ENCODE measurements at regions not wholly inside any gene's neighbourhood (a gene's known extent, or its start where the extent isn't known, plus 50 kb on each side); places are given as distances from the start of the nearest gene placed in this dataset.
"Not testable (repeated sequence)": the region's sequence is repeated elsewhere in the genome, so short reads cannot be mapped to it uniquely, and the experiment has no call there.

DNA sequence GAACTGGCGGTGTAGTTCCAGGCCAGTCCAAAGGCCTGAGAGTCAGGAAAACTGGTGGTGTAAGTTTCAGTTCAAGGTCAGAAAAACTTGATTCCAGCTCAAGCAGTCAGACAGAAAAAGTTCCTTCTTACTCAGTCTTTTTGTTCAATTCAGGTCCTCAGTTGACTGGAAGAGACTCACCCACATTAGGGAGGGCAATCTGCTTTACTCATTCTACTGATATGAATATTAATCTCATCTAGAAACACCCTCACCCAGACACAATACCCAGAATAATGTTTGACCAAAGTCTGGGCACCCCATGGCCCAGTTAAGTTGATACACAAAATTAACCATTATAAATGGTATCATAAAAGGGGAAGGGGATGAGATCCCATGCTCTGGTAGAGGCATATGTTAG, 50.1 kb upstream of the LTA4H start:
- no peak for TF ChIP-seq CTCF (conservative IDR thresholded peaks at IDR 0.05)
- Mint-ChIP-seq H3K27ac (ENCODE audit: unreplicated experiment) (no peak overlapping the region), H3K36me3 (ENCODE audit: low read depth) (peaks cover 14% of the 10 kb centered on the region), H3K9me3 (peaks cover 17% of the 10 kb centered on the region), H3K4me3 (no peak overlapping the region), H3K27me3 (ENCODE audit: low read depth) (no peaks in the 10 kb centered on the region), H3K4me1 (peaks cover 4% of the 10 kb centered on the region)
- no peak for DNase-seq (ENCODE audit: low read depth, low spot score)

DNA sequence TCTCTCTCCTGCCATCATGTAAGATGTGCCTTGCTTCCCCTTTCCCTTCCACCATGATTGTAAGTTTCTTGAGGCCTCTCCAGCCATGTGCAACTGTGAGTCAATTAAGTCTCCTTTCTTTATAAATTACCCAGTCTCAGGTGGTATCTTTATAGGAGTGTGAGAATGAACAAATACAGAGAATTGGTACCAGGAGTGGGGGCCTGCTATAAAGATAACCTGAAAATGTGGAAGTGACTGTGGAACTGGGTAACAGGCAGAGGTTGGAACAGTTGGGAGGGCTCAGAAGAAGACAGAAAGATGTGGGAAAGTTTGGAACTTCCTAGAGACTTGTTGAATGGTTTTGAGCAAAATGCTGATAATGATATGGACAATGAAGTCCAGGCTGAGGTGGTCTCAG, 50.8 kb upstream of the LTA4H start:
- not testable (repeated sequence) for DNase-seq (ENCODE audit: low read depth, low spot score); H3K4me1 Mint-ChIP-seq; H3K27ac Mint-ChIP-seq (ENCODE audit: unreplicated experiment); H3K4me3 Mint-ChIP-seq; H3K27me3 Mint-ChIP-seq (ENCODE audit: low read depth)
- Mint-ChIP-seq H3K36me3 (ENCODE audit: low read depth) (peaks cover 14% of the 10 kb centered on the region), H3K9me3 (peaks cover 17% of the 10 kb centered on the region)

GRCh38 chr12:96091833-96092232, 56.4 kb upstream of the LTA4H start:
- Mint-ChIP-seq H3K27me3 (ENCODE audit: low read depth) (no peaks in the 10 kb centered on the region), H3K27ac (ENCODE audit: unreplicated experiment) (no peak overlapping the region), H3K9me3 (peaks cover 16% of the 10 kb centered on the region), H3K4me1 (no peaks in the 10 kb centered on the region), H3K4me3 (no peak overlapping the region), H3K36me3 (ENCODE audit: low read depth) (peaks cover 16% of the 10 kb centered on the region)
- no peak for TF ChIP-seq CTCF (conservative IDR thresholded peaks at IDR 0.05)
- DNase-seq (ENCODE audit: low read depth, low spot score), result no peak

GRCh38 chr12:96093543-96094196, 58.3 kb upstream of the LTA4H start:
- Mint-ChIP-seq H3K9me3 (peaks cover 10% of the 10 kb centered on the region), H3K27me3 (ENCODE audit: low read depth) (no peaks in the 10 kb centered on the region), H3K27ac (ENCODE audit: unreplicated experiment) (no peak overlapping the region), H3K36me3 (ENCODE audit: low read depth) (peaks cover 10% of the 10 kb centered on the region), H3K4me1 (no peaks in the 10 kb centered on the region), H3K4me3 (no peak overlapping the region)
- no peak for TF ChIP-seq CTCF (conservative IDR thresholded peaks at IDR 0.05)
- no peak for DNase-seq (ENCODE audit: low read depth, low spot score)

GRCh38 chr12:96094201-96094600, 58.8 kb upstream of the LTA4H start:
- Mint-ChIP-seq H3K4me1 (no peaks in the 10 kb centered on the region), H3K27me3 (ENCODE audit: low read depth) (no peaks in the 10 kb centered on the region), H3K9me3 (peaks cover 8% of the 10 kb centered on the region), H3K27ac (ENCODE audit: unreplicated experiment) (no peak overlapping the region), H3K36me3 (ENCODE audit: low read depth) (peaks cover 8% of the 10 kb centered on the region), H3K4me3 (no peak overlapping the region)
- TF ChIP-seq CTCF (conservative IDR thresholded peaks at IDR 0.05), result no peak
- no peak for DNase-seq (ENCODE audit: low read depth, low spot score)

GRCh38 chr12:96098631-96099030, 63.2 kb upstream of the LTA4H start:
- Mint-ChIP-seq H3K27me3 (ENCODE audit: low read depth) (no peaks in the 10 kb centered on the region), H3K4me3 (no peak overlapping the region), H3K27ac (ENCODE audit: unreplicated experiment) (no peak overlapping the region), H3K4me1 (no peaks in the 10 kb centered on the region), H3K36me3 (ENCODE audit: low read depth) (no peaks in the 10 kb centered on the region), H3K9me3 (no peaks in the 10 kb centered on the region)
- DNase-seq (ENCODE audit: low read depth, low spot score), result no peak
- no peak for TF ChIP-seq CTCF (conservative IDR thresholded peaks at IDR 0.05)

All from neural crest cell (in vitro differentiated cells).